ENCODE measurements at regions not wholly inside any gene's neighbourhood (a gene's known extent, or its start where the extent isn't known, plus 50 kb on each side); places are given as distances from the start of the nearest gene placed in this dataset.

DNA sequence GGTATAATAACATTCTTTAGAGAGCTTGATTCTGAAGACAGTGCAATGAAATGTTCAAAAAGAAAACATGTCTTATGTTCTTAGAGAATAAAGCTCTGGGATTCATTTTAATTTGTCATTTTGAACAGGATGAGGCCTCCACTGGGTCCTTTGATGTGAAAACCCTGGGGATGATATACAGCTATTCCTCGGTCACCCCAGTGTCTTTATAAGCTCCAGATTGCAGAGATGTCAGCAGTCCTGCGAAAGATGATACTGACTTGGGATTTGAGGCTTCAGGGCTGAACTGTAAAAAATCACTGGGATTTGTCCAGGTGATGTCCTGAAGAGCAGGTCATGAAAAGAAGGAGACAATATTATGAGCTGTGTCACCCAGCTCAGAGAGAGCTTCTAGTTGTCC lies 529.7 kb upstream of the ZNF608 start:
- H4K20me1 ChIP-seq (replicated peaks; ENCODE audit: control insufficient read depth, extremely low read depth, insufficient read depth, low read length), result no peaks in the 10 kb centered on the region
- no peak overlapping the region for H3K27ac ChIP-seq (ENCODE audit: insufficient read depth, low read depth, low read length)
- ChIA-PET POLR2A (no interaction called here), CTCF (interaction anchor here (0.7 to 3.7 kb wide), 7 partner anchors 9 to 559 kb away, joined by 3 to 19 read pairs (median 7); no protein-coding TSS in a partner anchor)
- H2AFZ ChIP-seq (ENCODE audit: low read depth, low read length), result no peak overlapping the region
- DNase-seq (ENCODE audit: low read depth, low spot score) (no peak), FAIRE-seq (no peak)
- H3K4me2 ChIP-seq (ENCODE audit: insufficient read depth, low read length), result no peak overlapping the region
- no peak overlapping the region for H3K9ac ChIP-seq (replicated peaks; ENCODE audit: extremely low read depth, insufficient read depth, low read length)
- TF ChIP-seq, protein P1, sequence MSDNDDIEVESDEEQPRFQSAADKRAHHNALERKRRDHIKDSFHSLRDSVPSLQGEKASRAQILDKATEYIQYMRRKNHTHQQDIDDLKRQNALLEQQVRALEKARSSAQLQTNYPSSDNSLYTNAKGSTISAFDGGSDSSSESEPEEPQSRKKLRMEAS (IDR thresholded peaks at IDR 0.05; ENCODE audit: insufficient read depth, insufficient read length), result no peak
- no peak for TF ChIP-seq FOS (IDR thresholded peaks at IDR 0.05; ENCODE audit: borderline replicate concordance, insufficient read depth, low read length)
- TF ChIP-seq POLR2AphosphoS5 (IDR thresholded peaks at IDR 0.05; ENCODE audit: insufficient read depth, low read depth, low read length), result no peak
- no peak for TF ChIP-seq MYC (IDR thresholded peaks at IDR 0.05; ENCODE audit: low read depth, low read length)
- no peak for TF ChIP-seq EZH2 (IDR thresholded peaks at IDR 0.05; ENCODE audit: borderline replicate concordance, low read depth, low read length, severe bottlenecking)
- no peak for TF ChIP-seq GATA2 (IDR thresholded peaks at IDR 0.05; ENCODE audit: insufficient read depth, insufficient read length, low read depth, low read length)
- TF ChIP-seq JUN (IDR thresholded peaks at IDR 0.05; ENCODE audit: borderline replicate concordance, insufficient read depth, insufficient read length, low read depth), result no peak
- no peak for TF ChIP-seq POLR2A (IDR thresholded peaks at IDR 0.05; ENCODE audit: low read depth, low read length)
- TF ChIP-seq, protein P2, sequence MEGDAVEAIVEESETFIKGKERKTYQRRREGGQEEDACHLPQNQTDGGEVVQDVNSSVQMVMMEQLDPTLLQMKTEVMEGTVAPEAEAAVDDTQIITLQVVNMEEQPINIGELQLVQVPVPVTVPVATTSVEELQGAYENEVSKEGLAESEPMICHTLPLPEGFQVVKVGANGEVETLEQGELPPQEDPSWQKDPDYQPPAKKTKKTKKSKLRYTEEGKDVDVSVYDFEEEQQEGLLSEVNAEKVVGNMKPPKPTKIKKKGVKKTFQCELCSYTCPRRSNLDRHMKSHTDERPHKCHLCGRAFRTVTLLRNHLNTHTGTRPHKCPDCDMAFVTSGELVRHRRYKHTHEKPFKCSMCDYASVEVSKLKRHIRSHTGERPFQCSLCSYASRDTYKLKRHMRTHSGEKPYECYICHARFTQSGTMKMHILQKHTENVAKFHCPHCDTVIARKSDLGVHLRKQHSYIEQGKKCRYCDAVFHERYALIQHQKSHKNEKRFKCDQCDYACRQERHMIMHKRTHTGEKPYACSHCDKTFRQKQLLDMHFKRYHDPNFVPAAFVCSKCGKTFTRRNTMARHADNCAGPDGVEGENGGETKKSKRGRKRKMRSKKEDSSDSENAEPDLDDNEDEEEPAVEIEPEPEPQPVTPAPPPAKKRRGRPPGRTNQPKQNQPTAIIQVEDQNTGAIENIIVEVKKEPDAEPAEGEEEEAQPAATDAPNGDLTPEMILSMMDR (IDR thresholded peaks at IDR 0.05; ENCODE audit: extremely low read depth in 1 of 2, insufficient read depth in 1 of 2, low read depth in 1 of 2, low read length in 2 of 2), result no peak
- dilution Hi-C loops (cut with MboI; ENCODE audit: extremely low pct_ligation_motif_present, low sequenced_read_pairs) (no loop called here), intact Hi-C loops (cut with micrococcal nuclease) (loop anchor here (2.0 to 10.0 kb wide), 5 partner anchors 276 to 1571 kb away; no protein-coding TSS in a partner anchor)
- no peaks in the 10 kb centered on the region for H3K36me3 ChIP-seq (ENCODE audit: control insufficient read depth in 2 of 2, extremely low read depth in 1 of 2, insufficient read depth in 2 of 2, low read length in 2 of 2)
- no peaks in the 10 kb centered on the region for H3K79me2 ChIP-seq (ENCODE audit: control insufficient read depth, insufficient read depth, low read length)
- H3K4me3 ChIP-seq (replicated peaks in 1 of 3; ENCODE audit: insufficient read depth in 1 of 3, low read depth in 1 of 3, low read length in 3 of 3), result no peak overlapping the region
- H3K9me1 ChIP-seq (replicated peaks; ENCODE audit: control insufficient read depth, extremely low read depth, insufficient read depth, low read length), result no peaks in the 10 kb centered on the region
- H3K27me3 ChIP-seq (ENCODE audit: control insufficient read depth in 2 of 2, insufficient read depth in 2 of 2, low read length in 2 of 2), result no peaks in the 10 kb centered on the region
- peaks cover 56% of the 10 kb centered on the region for H3K4me1 ChIP-seq (ENCODE audit: control insufficient read depth, extremely low read depth, insufficient read depth, low read length)
- H3K9me3 ChIP-seq (replicated peaks; ENCODE audit: control insufficient read depth, insufficient read depth, low read length), result no peaks in the 10 kb centered on the region
- no TSS peak for BruUV-seq (replicated peaks)

Measured in endothelial cell of umbilical vein (primary cell).